ENCODE measurements at regions not wholly inside any gene's neighbourhood (a gene's known extent, or its start where the extent isn't known, plus 50 kb on each side); places are given as distances from the start of the nearest gene placed in this dataset.

DNA sequence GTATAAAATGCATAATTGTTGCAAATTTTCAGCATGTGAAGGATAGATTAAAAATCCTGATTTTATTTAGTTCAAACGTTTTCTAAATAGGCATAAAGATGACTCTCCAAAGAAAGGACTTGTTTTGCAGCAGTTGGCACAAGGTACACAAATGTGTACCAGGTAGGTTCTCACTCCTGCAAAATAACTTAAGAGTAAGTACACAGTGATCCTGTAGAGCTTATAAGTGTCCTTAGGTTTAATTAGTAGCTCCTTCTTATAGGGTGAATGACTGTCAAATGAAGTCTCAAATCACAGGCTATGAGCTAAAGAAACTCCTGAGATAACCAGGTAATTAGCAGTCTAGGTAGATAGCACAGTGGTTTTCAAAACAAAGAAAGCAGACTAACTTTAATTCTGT is 330.6 kb upstream of the MDGA2 start:
- intact Hi-C loops (cut with micrococcal nuclease) = no loop called here
- H3K27me3 ChIP-seq (ENCODE audit: low read length) = peaks cover 60% of the 10 kb centered on the region
- no peaks in the 10 kb centered on the region for H3K79me2 ChIP-seq (ENCODE audit: low read length)
- H3K9ac ChIP-seq (ENCODE audit: low read length) = no peak overlapping the region
- ATAC-seq = no peak
- ChIA-PET POLR2A (ENCODE audit: unreplicated experiment) (no interaction called here), CTCF (no interaction called here)
- no peak overlapping the region for H3K4me2 ChIP-seq (ENCODE audit: low read length)
- H3K9me3 ChIP-seq (ENCODE audit: low read length) = no peaks in the 10 kb centered on the region
- no peak overlapping the region for H3K27ac ChIP-seq (ENCODE audit: low read length)
- no TSS peak for BruUV-seq (replicated peaks)
- H3K4me3 ChIP-seq (ENCODE audit: low read length) = no peak overlapping the region
- no peaks in the 10 kb centered on the region for H3K4me1 ChIP-seq (ENCODE audit: insufficient read depth, low read length)
- H4K20me1 ChIP-seq (ENCODE audit: low read length) = no peaks in the 10 kb centered on the region
- no peaks in the 10 kb centered on the region for H3F3A ChIP-seq (ENCODE audit: low read length, unreplicated experiment)
- no peaks in the 10 kb centered on the region for H3K9me2 ChIP-seq (replicated peaks; ENCODE audit: low read length)
- H3K36me3 ChIP-seq (ENCODE audit: low read depth, low read length) = no peaks in the 10 kb centered on the region
- no peak for DNase-seq
- H2AFZ ChIP-seq (ENCODE audit: low read length) = no peak overlapping the region
- no peak for TF ChIP-seq EZH2 (IDR thresholded peaks at IDR 0.05; ENCODE audit: low read length, unreplicated experiment)
- no peak for TF ChIP-seq EZH2phosphoT487 (IDR thresholded peaks at IDR 0.05; ENCODE audit: borderline replicate concordance, low read length)
- TF ChIP-seq, protein P1, sequence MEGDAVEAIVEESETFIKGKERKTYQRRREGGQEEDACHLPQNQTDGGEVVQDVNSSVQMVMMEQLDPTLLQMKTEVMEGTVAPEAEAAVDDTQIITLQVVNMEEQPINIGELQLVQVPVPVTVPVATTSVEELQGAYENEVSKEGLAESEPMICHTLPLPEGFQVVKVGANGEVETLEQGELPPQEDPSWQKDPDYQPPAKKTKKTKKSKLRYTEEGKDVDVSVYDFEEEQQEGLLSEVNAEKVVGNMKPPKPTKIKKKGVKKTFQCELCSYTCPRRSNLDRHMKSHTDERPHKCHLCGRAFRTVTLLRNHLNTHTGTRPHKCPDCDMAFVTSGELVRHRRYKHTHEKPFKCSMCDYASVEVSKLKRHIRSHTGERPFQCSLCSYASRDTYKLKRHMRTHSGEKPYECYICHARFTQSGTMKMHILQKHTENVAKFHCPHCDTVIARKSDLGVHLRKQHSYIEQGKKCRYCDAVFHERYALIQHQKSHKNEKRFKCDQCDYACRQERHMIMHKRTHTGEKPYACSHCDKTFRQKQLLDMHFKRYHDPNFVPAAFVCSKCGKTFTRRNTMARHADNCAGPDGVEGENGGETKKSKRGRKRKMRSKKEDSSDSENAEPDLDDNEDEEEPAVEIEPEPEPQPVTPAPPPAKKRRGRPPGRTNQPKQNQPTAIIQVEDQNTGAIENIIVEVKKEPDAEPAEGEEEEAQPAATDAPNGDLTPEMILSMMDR (conservative IDR thresholded peaks at IDR 0.05; ENCODE audit: low read depth, low read length) = no peak

DNA sequence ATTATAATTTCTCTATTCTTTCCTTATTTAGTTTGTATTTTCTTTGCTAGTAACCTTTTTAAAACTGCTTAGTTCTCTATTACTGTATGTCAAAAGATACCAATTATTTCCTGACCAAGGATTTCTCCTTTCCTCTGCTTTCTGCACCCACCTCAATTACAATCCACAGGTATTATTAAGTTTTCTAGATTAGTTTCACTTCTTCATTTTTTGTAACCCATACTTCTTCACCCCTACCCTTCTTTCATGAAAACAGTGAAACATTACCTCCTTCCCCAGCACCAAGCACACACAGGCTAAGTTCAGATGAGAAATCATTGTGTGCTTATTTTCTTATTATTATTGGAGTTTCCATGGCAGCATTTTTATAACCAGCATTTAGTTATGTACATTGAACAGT is 318.5 kb upstream of the MDGA2 start:
- TF ChIP-seq, protein P1 (conservative IDR thresholded peaks at IDR 0.05; ENCODE audit: low read depth, low read length) = no peak
- TF ChIP-seq EZH2phosphoT487 (IDR thresholded peaks at IDR 0.05; ENCODE audit: borderline replicate concordance, low read length) = no peak
- no peak for TF ChIP-seq EZH2 (IDR thresholded peaks at IDR 0.05; ENCODE audit: low read length, unreplicated experiment)
- no peaks in the 10 kb centered on the region for H3F3A ChIP-seq (ENCODE audit: low read length, unreplicated experiment)
- H3K9me2 ChIP-seq (replicated peaks; ENCODE audit: low read length) = no peaks in the 10 kb centered on the region; the same call in 1 of the 2 replicates
- H3K27me3 ChIP-seq (ENCODE audit: low read length) = peaks cover 40% of the 10 kb centered on the region
- H3K9me3 ChIP-seq (ENCODE audit: low read length) = no peaks in the 10 kb centered on the region
- H2AFZ ChIP-seq (ENCODE audit: low read length) = no peak overlapping the region
- H3K4me2 ChIP-seq (ENCODE audit: low read length) = no peak overlapping the region
- BruUV-seq (replicated peaks) = no TSS peak
- H3K4me1 ChIP-seq (ENCODE audit: insufficient read depth, low read length) = no peaks in the 10 kb centered on the region; the same call in 1 of the 2 replicates
- intact Hi-C loops (cut with micrococcal nuclease) = no loop called here
- ATAC-seq (no peak), DNase-seq (no peak)
- no peak overlapping the region for H3K27ac ChIP-seq (ENCODE audit: low read length)
- no peak overlapping the region for H3K4me3 ChIP-seq (ENCODE audit: low read length)
- no peaks in the 10 kb centered on the region for H3K36me3 ChIP-seq (ENCODE audit: low read depth, low read length)
- ChIA-PET CTCF (no interaction called here), POLR2A (ENCODE audit: unreplicated experiment) (no interaction called here)
- no peaks in the 10 kb centered on the region for H4K20me1 ChIP-seq (ENCODE audit: low read length)
- no peaks in the 10 kb centered on the region for H3K79me2 ChIP-seq (ENCODE audit: low read length)
- H3K9ac ChIP-seq (ENCODE audit: low read length) = no peak overlapping the region

DNA sequence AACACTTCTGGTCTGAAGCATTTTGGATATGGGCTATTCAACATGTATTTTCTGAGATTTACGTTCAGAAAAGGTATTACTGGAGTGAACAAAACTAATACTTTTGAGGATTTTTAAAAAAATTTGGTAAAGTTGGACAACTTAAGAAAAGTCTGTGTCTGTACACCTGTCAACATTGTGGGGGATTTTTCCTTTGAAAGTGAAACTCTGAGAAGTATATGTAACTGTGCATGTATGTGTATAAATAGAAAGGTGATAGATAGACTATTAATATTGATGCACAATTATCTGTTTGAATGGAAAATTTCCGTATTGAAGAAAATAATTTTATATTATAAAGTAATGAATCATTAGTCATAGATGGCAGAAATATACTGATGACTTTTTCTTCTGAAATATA is 312.8 kb upstream of the MDGA2 start:
- Histone ChIP-seq H4K20me1 (ENCODE audit: low read length) (no peaks in the 10 kb centered on the region), H3F3A (ENCODE audit: low read length, unreplicated experiment) (no peaks in the 10 kb centered on the region), H3K36me3 (ENCODE audit: low read depth, low read length) (no peaks in the 10 kb centered on the region), H3K4me1 (ENCODE audit: insufficient read depth, low read length) (no peaks in the 10 kb centered on the region), H2AFZ (ENCODE audit: low read length) (no peak overlapping the region), H3K9ac (ENCODE audit: low read length) (no peak overlapping the region), H3K9me3 (ENCODE audit: low read length) (no peaks in the 10 kb centered on the region), H3K27me3 (ENCODE audit: low read length) (peaks cover 9% of the 10 kb centered on the region; the same call in 1 of the 2 replicates), H3K9me2 (replicated peaks; ENCODE audit: low read length) (0 out of 2 replicates have a peak, but pooled peaks cover 4% of the 10 kb centered on the region), H3K4me2 (ENCODE audit: low read length) (no peak overlapping the region), H3K4me3 (ENCODE audit: low read length) (no peak overlapping the region), H3K27ac (ENCODE audit: low read length) (no peak overlapping the region), H3K79me2 (ENCODE audit: low read length) (no peaks in the 10 kb centered on the region)
- intact Hi-C loops (cut with micrococcal nuclease) = no loop called here
- BruUV-seq (replicated peaks) = no TSS peak
- CTCF ChIA-PET = no interaction called here
- DNase-seq (no peak), ATAC-seq (no peak)
- TF ChIP-seq, protein P1 (conservative IDR thresholded peaks at IDR 0.05; ENCODE audit: low read depth, low read length) = no peak
- no peak for TF ChIP-seq EZH2phosphoT487 (IDR thresholded peaks at IDR 0.05; ENCODE audit: borderline replicate concordance, low read length)
- no peak for TF ChIP-seq EZH2 (IDR thresholded peaks at IDR 0.05; ENCODE audit: low read length, unreplicated experiment)
- POLR2A ChIA-PET (ENCODE audit: unreplicated experiment) = no interaction called here
